ENCODE measurements at regions not wholly inside any gene's neighbourhood (a gene's known extent, or its start where the extent isn't known, plus 50 kb on each side); places are given as distances from the start of the nearest gene placed in this dataset.
A peak's percentile ranks its signal among the peaks of the same experiment; 100 is the strongest.

GRCh38 chr14:65329911-65330310 lies 82.6 kb upstream of the FUT8 start:
- DNase-seq: no peak

DNA sequence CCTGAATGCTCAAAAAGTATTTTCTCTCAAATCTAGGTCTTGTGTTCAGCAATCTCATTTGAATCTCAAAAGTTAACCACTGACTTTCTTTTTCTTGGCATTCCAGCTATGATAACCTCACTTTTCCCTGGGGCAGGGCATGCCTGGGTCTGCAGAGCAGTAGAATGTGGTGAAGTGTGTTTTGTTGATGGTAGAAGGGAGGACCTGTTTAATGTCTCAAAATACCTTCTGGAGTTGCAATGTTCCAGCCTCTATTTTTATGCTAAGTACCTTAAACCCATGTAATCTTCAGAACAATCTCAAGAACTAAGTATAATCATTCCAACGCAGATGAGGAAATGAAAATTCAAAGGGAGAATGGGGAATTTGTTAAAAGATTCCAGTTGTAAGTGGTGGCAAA lies 82.1 kb upstream of the FUT8 start:
- no peak for DNase-seq

DNA sequence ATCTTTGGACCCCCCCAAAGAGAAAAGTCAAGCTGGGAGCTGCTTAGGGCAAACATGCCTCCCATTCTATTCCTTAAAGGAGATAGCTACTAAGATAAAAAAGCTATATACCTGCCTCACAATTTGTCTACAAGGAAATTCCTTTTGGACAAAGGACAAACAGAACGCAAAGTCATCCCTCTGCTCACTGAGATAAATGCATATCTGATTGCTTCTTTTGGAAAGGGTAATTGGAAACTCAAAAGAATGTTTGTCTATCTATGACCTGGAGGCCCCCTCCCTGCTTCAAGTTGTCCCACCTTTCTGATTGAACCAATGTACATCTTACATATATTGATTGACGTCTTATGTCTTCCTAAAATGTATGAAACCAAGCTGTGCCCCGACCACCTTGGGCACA lies 80.9 kb upstream of the FUT8 start:
- no peak for DNase-seq

- no peak for DNase-seq
Measured at GRCh38 chr14:65332141-65332871, 80.2 kb upstream of the FUT8 start.

DNA sequence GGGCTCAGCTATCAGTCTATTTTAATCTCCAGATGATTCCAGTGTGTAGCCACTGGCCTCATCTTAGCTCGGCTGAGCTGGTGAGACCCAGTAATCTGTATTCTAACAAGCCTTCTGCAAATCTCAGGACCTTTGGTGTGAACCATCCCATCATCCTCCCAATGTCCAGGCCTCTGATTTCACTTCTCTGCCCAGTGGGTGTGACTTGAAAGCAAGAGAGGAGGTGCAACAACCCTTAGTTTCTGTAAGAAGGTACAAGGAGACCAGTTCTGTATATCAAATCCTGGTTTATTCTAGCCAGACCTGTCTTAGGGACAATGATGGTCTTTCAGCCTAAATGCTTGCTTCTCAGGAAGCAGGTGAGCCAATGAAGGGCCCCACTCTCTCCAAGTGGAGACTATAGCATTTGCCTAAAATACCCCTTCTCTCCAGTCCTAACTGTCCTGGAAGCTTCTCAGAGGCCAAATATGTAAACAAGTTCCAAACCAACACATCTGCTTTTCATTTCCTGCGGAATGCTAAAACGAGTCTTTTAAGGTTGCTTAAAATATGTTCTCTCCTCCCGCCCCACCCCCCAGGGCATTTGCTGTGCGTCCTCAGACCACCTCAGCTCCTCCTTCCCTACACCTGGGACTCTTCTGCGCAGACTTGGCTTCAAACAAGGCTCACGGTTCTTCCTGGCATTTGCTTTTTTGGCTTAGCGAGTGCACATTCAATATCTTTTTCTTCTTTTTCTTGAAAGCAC lies 78.4 kb upstream of the FUT8 start:
- no peak for DNase-seq

- DNase-seq: peak; percentile 31
Measured at GRCh38 chr14:65334765-65335410, 77.6 kb upstream of the FUT8 start.

DNA sequence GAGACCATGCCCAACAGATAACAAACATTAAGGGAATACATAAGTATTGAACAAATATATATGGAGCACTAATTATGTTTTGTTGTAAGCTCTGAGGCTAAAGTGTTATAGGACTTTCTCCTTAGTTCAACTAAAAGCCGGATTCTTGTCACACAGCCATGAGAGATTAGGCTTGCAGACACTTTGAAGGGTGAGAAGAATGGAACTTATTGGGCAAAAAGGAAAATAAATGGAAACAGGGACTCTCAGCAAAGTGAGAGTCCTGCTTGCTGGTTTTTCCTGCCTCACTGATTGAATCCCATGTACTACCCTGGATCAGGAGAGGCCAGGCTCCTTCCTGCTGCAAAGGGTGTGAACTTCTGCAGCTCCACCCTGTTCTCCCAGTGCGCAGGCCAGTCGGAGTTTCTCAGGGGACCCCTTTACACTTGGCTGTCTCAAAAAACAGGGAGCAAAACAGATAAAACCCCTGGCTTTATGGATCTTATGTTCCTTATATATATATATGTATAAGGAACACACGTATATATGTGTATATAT lies 77.1 kb upstream of the FUT8 start:
- DNase-seq: no peak

- DNase-seq: no peak
Measured at GRCh38 chr14:65336191-65336591, 76.3 kb upstream of the FUT8 start.

GRCh38 chr14:65339866-65340265 lies 72.7 kb upstream of the FUT8 start:
- no peak for DNase-seq

DNA sequence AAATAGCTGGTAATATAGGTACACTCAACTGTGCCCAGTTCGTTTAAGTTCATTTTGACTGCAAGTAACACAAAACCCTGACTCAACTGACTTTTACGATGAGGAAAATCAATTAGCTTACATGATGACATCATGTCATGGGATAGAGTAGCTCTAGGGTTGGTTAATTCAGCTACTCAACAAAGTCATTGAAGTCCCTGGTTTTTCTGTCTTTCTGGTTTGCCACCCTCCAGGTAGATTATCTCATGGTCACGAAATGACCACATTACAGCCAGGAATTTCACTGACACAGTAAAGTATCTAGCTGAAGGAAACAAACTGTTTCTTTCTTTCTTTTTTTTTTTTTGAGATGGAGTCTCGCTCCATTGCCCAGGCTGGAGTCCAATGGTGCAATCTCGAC lies 68.5 kb upstream of the FUT8 start:
- no peak for DNase-seq

DNA sequence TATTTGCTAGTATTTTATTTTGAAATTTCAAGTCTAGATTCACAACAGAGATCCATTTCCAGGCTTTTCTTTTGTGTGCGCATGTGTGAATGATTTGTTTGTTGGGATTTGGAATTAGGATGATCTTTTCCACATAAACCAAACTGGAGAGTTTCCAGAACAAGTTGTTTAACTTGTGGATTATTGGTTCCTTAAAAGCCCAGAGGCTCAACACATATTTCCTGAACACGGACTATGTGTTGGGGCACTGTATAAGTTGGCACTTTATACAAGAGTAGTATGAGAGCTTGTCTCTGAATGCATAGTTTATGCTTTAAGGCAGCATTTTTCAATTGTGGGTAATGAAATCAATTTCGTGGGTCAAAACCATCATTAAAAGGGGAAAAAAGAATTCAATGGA lies 67.3 kb upstream of the FUT8 start:
- no peak for DNase-seq

DNA sequence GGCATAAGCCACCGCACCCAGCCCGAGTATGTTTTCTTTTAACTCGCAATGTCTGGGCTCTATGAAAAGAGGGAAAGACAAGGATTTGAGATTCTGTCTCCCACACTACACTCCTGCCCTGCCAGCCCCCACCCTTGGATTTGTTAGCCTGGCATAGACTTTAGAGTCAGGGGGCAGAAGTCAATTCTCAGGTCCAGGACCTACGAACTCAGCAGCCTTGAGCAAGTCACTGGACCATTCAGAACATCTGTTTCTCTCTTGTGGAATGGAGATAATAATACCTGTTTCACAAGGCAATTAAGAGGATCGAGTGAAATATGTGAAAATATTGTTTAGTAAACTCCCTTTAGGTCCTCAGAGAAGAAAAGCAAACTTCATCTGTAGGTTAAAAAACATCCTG lies 66.1 kb upstream of the FUT8 start:
- DNase-seq: no peak

DNA sequence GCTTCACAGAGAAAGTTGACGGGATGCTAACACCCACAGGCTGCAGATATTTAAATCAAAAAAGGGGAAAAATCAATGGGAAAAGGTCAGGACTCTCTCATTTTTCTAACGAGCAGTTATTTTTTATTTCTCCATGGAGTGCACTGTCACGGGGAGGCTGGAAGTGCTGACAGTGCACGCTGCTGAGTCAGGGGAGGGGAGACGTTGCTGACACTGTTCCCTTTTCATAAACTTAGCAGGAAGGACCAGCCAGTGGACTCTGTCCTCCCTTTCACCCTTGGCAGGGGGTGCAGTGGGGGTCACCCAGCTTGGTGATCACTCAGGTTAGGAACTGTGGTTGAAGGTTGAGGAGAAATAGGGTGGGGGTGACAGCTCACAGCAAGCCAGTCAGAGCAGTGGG lies 65.6 kb upstream of the FUT8 start:
- DNase-seq: no peak

DNA sequence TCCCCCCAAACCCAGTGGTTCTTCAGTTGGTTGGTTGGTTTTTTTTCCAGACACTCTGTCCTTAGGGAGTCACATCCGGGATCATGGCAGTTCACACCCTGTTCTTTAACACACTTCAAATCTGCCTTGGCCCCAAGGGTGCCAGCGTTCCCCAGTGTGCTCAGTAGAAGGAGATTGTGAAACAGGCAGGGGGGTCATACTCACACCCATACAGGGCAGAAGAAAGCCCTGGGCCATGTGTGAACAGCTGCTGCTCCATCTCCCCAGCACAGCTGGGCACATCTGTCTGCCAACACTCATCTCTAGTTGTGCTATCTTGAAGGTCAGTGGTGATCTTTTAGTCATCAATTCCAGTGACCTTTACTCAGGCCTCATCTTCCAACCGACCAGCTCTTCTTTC lies 64.4 kb upstream of the FUT8 start:
- DNase-seq: no peak

- DNase-seq: no peak
Measured at GRCh38 chr14:65349100-65349499, 63.4 kb upstream of the FUT8 start.

DNA sequence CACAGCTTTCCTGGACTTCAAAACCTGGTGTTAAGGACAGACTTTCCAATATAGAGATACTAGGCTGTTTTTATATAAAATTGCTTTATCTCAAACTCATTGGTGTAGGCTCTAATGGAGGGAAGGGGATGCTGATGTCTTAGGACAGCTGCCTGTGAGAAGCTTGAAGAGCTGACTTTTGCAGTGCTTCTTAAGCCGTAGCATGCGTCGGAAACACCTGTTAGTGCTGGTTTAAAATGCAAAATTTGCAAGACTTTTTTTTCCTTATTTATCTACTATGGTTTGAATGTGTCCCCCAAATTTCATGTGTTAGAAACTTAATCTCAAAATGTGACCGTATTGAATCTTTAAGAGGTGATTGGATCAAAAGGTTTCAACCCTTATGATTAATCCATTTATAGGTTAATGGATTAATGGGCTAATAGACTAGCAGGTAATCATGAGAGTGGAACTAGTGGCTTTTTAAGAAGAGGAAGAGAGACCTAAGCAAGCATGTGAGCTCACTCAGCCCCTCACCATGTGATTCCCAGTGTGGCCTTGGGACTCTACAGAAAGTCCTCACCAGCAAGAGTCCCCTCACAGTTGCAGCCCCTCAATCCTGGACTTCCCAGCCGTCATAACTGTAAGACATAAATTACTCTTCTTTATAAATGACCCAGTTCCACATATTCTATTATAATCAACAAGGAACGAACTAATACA lies 60.9 kb upstream of the FUT8 start:
- DNase-seq: no peak

- DNase-seq: no peak
Measured at GRCh38 chr14:65352964-65353530, 59.5 kb upstream of the FUT8 start.

DNA sequence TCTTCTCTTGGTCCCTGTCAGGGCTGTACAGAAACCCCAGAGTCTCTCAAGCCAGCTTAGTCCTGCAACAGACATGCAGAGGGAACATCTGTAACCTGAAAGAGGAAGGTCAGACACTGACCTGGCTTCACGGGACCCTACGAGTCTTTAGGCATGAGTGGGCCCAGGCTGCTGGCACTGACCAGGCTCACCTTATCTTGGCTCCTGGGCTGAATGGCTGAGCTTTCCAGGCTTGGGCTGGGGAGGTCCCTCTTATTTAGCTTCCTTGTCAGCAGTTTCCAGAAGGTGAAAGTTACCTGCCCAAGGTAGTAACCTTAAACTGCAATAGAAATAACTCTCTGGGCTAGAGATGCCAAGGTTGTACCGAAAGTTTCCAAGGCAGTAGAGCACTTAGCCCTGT lies 58.4 kb upstream of the FUT8 start:
- DNase-seq: no peak

DNA sequence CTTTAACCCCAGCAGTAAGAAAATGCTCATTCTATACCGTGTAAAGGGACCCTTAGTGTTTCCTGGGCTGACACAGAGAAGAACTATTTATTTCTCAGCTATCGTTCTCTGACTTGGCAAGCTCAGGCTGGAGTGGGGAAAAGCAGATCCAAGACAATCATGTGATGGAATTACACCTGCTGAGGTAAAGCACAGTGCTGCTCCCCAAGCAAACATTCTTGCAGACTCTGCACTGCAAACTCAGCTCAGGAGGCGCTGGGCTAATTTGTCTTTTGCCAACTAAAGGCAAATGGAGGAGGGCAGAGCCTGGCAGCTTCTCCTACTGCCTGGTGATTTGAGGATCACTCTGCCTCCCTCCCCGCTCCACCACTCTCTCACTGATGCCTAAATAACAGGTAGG lies 57.8 kb upstream of the FUT8 start:
- no peak for DNase-seq

DNA sequence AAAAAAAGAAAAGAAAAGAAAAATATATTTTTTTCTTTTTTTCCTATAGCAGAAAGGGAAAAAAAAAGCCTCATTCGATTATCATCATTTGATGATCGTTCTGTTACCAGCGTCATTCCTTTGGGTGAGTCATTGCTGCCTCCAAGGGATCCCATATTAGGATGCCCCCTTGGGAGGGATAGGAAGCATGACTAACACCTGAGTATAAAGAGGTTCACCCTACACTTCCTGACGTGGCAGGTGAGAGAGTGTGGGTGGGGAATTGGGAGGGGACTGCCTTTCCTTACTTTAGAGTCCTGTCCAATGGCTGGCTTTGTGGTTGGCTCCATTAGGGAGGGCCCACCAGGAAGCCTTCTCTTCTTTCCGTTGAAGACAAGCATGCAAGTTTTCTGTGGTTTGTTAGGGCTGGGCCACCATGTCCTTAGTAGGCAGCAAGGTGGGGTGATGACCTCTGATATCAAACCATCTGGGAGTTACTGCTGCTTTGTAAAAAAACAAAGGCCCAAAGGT lies 56.1 kb upstream of the FUT8 start:
- DNase-seq: no peak

GRCh38 chr14:65357113-65357512 lies 55.4 kb upstream of the FUT8 start:
- DNase-seq: no peak

- DNase-seq: no peak
Measured at GRCh38 chr14:65357689-65358088, 54.8 kb upstream of the FUT8 start.

- no peak for DNase-seq
Measured at GRCh38 chr14:65359503-65359902, 53.0 kb upstream of the FUT8 start.

Measured in DMS79 (cell line).